T-cell (primary cell): ENCODE measurements at regions not wholly inside any gene's neighbourhood (a gene's known extent, or its start where the extent isn't known, plus 50 kb on each side); places are given as distances from the start of the nearest gene placed in this dataset.

Experiments
- ATAC-seq, 4 experiments: fragments of 200-7000 bp in 3 of 4; fragments of 150-1000 bp in 1 of 4; cut with Tn5 transposase; replicated peaks in 1 of 4; 1 replicate in 3 of 4; 2 replicates in 1 of 4; pipeline ENCODE4 v1.10.0; 2021; ENCODE audit warnings: moderate library complexity in 3 of 4, mild to moderate bottlenecking in 2 of 4, moderate number of reproducible peaks in 1 of 4
- CTCF ChIA-PET, 2 donors: fragments of 300-600 bp; sonication (Branson Sonifier 250); formaldehyde crosslinking; loops; one replicate each; lab custom pipeline; 2022; ENCODE audit warnings: antibody characterized with exemption in 2 of 2; lab: Charles Lee
- POLR2A ChIA-PET, 2 donors: fragments of 300-600 bp; sonication (Branson Sonifier 250); formaldehyde crosslinking; loops; one replicate each; lab custom pipeline; 2022; ENCODE audit warnings: antibody characterized with exemption in 2 of 2; lab: Charles Lee
- DNase-seq, 35 experiments: peaks; one replicate each; pipeline versions ENCODE4 v3.0.0 to v3.0.0-alpha.2; 2013 to 2023
- H3K27ac ChIP-seq: one replicate; pipeline ENCODE4 v1.5.1; 2013; ENCODE audit warnings: low read length
- H3K27me3 ChIP-seq, 2 experiments: replicated peaks in 1 of 2; 1 replicate in 1 of 2; 2 replicates in 1 of 2; pipeline versions ENCODE4 v1.6.1 to v1.7.0; 2013; ENCODE audit warnings: low read length in 1 of 2, mixed read lengths in 1 of 2; ENCODE audit not compliant: control insufficient read depth in 2 of 2, insufficient read depth in 2 of 2; ENCODE audit errors: extremely low read depth in 1 of 2
- H3K36me3 ChIP-seq, 2 donors: 1 replicate in 1 of 2; 2 replicates in 1 of 2; pipeline versions ENCODE4 v1.6.1 to v1.7.0; 2013; ENCODE audit warnings: low read length in 1 of 2; ENCODE audit not compliant: control insufficient read depth in 2 of 2, insufficient read depth in 1 of 2; ENCODE audit errors: extremely low read depth in 1 of 2
- H3K4me1 ChIP-seq, 2 experiments: 1 replicate in 1 of 2; 2 replicates in 1 of 2; pipeline versions ENCODE4 v1.6.1 to v1.7.0; 2013; ENCODE audit warnings: low read length in 2 of 2, mixed read lengths in 1 of 2; ENCODE audit not compliant: insufficient read depth in 2 of 2, control insufficient read depth in 1 of 2; ENCODE audit errors: extremely low read depth in 1 of 2
- H3K4me3 ChIP-seq, 2 donors: 1 replicate in 1 of 2; 2 replicates in 1 of 2; pipeline versions ENCODE4 v1.5.1 to v1.7.0; 2013; ENCODE audit warnings: mild to moderate bottlenecking in 2 of 2, low read length in 1 of 2, moderate library complexity in 1 of 2; ENCODE audit not compliant: control insufficient read depth in 1 of 2; ENCODE audit errors: extremely low read depth in 1 of 2
- H3K9me3 ChIP-seq: 2 replicates; pipeline ENCODE4 v1.7.0; 2013
- H3K27ac Mint-ChIP-seq, 2 donors: one replicate each; pipeline ENCODE4 v1.8.0; 2020 to 2021; ENCODE audit warnings: mild to moderate bottlenecking in 2 of 2, mixed read lengths in 2 of 2
- H3K27me3 Mint-ChIP-seq, 2 donors: one replicate each; pipeline ENCODE4 v1.8.0; 2021 to 2022; ENCODE audit warnings: mixed read lengths in 2 of 2
- H3K36me3 Mint-ChIP-seq: one replicate; pipeline ENCODE4 v1.8.0; 2021; ENCODE audit warnings: mixed read lengths
- H3K4me1 Mint-ChIP-seq, 3 donors: one replicate each; pipeline ENCODE4 v1.8.0; 2020 to 2022; ENCODE audit warnings: mixed read lengths in 3 of 3, mild to moderate bottlenecking in 1 of 3
- H3K4me3 Mint-ChIP-seq, 3 donors: one replicate each; pipeline ENCODE4 v1.8.0; 2020 to 2022; ENCODE audit warnings: mild to moderate bottlenecking in 3 of 3, mixed read lengths in 3 of 3, moderate library complexity in 3 of 3
- H3K9me3 Mint-ChIP-seq, 3 donors: one replicate each; pipeline ENCODE4 v1.8.0; 2020 to 2022; ENCODE audit warnings: mixed read lengths in 3 of 3
- WGBS: methylation state at CpG from one replicate; pipeline ENCODE4 v1.1.5; 2013; ENCODE audit warnings: missing lambda C conversion rate; ENCODE audit not compliant: insufficient coverage; 5-methylcytosine and 5-hydroxymethylcytosine counted together

GRCh38 chr1:203420263-203420662, 55.3 kb upstream of the PRELP start:
- Histone ChIP-seq H3K27ac (no peak overlapping the region), H3K4me3 (no peak overlapping the region), H3K9me3 (no peaks in the 10 kb centered on the region), H3K36me3 (no peaks in the 10 kb centered on the region), H3K27me3 (peaks cover 0 to 10% of the 10 kb centered on the region in 2 experiments), H3K4me1 (no peaks in the 10 kb centered on the region)
- Mint-ChIP-seq H3K36me3 (no peaks in the 10 kb centered on the region), H3K4me1 (no peaks in the 10 kb centered on the region), H3K27me3 (peaks cover 18 to 22% of the 10 kb centered on the region in 2 donors), H3K27ac (no peak overlapping the region), H3K4me3 (no peak overlapping the region), H3K9me3 (no peaks in the 10 kb centered on the region)
- WGBS, result no CpG with 5 or more reads among the region's 1 CpG
- ChIA-PET POLR2A (interaction anchor here in 1 of 2 donors (0.6 kb wide), 1 partner anchor 14 kb away, joined by 3 read pairs; no protein-coding TSS in a partner anchor), CTCF (no interaction called here)
- DNase-seq, result no peak
- ATAC-seq, result no peak

DNA sequence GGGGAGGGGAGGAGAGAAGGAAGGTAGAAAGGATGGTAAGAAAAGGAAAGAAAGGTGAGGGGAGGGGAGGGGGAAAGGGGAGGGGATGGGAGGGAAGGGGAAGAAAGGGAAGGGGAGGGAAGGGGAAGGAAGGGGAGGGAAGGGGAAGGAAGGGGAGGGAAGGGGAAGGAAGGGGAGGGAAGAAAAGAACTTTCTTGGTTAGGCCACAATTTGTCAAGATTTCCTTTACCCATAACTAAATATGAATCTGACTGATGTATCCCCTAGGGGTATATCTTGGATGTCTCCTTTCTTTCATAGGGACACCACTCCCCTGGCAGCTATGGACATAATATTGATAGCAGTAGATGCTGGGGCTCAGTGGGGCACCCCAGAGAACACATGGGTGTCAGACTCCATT, 54.4 kb upstream of the PRELP start:
- Histone ChIP-seq H3K27me3 (peaks cover 0 to 15% of the 10 kb centered on the region in 2 experiments), H3K27ac (no peak overlapping the region), H3K36me3 (no peaks in the 10 kb centered on the region), H3K4me1 (no peaks in the 10 kb centered on the region), H3K9me3 (no peaks in the 10 kb centered on the region), H3K4me3 (no peak overlapping the region)
- ChIA-PET POLR2A (no interaction called here), CTCF (no interaction called here)
- no peaks in the 10 kb centered on the region for H3K9me3 Mint-ChIP-seq
- DNase-seq (no peak), ATAC-seq (no peak)
- no peak overlapping the region for H3K4me3 Mint-ChIP-seq
- no peaks in the 10 kb centered on the region for H3K4me1 Mint-ChIP-seq
- H3K36me3 Mint-ChIP-seq, result no peaks in the 10 kb centered on the region
- no peak overlapping the region for H3K27ac Mint-ChIP-seq
- H3K27me3 Mint-ChIP-seq, result peaks cover 21% of the 10 kb centered on the region in 2 donors

GRCh38 chr1:203422116-203422515, 53.5 kb upstream of the PRELP start:
- Mint-ChIP-seq H3K27me3 (peaks cover 24 to 29% of the 10 kb centered on the region in 2 donors), H3K4me1 (no peaks in the 10 kb centered on the region), H3K36me3 (no peaks in the 10 kb centered on the region), H3K4me3 (no peak overlapping the region), H3K9me3 (no peaks in the 10 kb centered on the region), H3K27ac (no peak overlapping the region)
- H3K27ac ChIP-seq, result no peak overlapping the region
- H3K9me3 ChIP-seq, result no peaks in the 10 kb centered on the region
- H3K4me3 ChIP-seq, result no peak overlapping the region
- ChIA-PET POLR2A (no interaction called here), CTCF (no interaction called here)
- no peaks in the 10 kb centered on the region for H3K4me1 ChIP-seq
- DNase-seq (no peak), ATAC-seq (no peak)
- 61% methylated on average over 3 of the region's 6 CpGs for WGBS
- H3K36me3 ChIP-seq, result no peaks in the 10 kb centered on the region
- H3K27me3 ChIP-seq, result peaks cover 0 to 21% of the 10 kb centered on the region in 2 experiments

GRCh38 chr1:203422656-203423055, 53.0 kb upstream of the PRELP start:
- Histone ChIP-seq H3K4me1 (no peaks in the 10 kb centered on the region), H3K36me3 (no peaks in the 10 kb centered on the region), H3K27ac (no peak overlapping the region), H3K27me3 (peaks cover 0 to 21% of the 10 kb centered on the region in 2 experiments), H3K9me3 (no peaks in the 10 kb centered on the region), H3K4me3 (no peak overlapping the region)
- DNase-seq, result no peak
- Mint-ChIP-seq H3K36me3 (no peaks in the 10 kb centered on the region), H3K27ac (no peak overlapping the region), H3K27me3 (peaks cover 26 to 30% of the 10 kb centered on the region in 2 donors), H3K9me3 (no peaks in the 10 kb centered on the region), H3K4me3 (no peak overlapping the region), H3K4me1 (no peaks in the 10 kb centered on the region)
- POLR2A ChIA-PET, result no interaction called here
- WGBS, result no CpG with 5 or more reads among the region's 2 CpGs
- no peak for ATAC-seq
- CTCF ChIA-PET, result no interaction called here

- H3K27me3 Mint-ChIP-seq, result peaks cover 36 to 42% of the 10 kb centered on the region in 2 donors
- DNase-seq, result no peak
- WGBS, result no CpG with 5 or more reads among the region's 3 CpGs
- Histone ChIP-seq H3K36me3 (no peaks in the 10 kb centered on the region), H3K27ac (no peak overlapping the region), H3K9me3 (no peaks in the 10 kb centered on the region), H3K4me1 (no peaks in the 10 kb centered on the region), H3K4me3 (no peak overlapping the region), H3K27me3 (peaks cover 0 to 26% of the 10 kb centered on the region in 2 experiments)
- ATAC-seq, result no peak
- no peaks in the 10 kb centered on the region for H3K4me1 Mint-ChIP-seq
- H3K4me3 Mint-ChIP-seq, result no peak overlapping the region
- ChIA-PET CTCF (no interaction called here), POLR2A (no interaction called here)
- H3K27ac Mint-ChIP-seq, result no peak overlapping the region
- no peaks in the 10 kb centered on the region for H3K9me3 Mint-ChIP-seq
- H3K36me3 Mint-ChIP-seq, result no peaks in the 10 kb centered on the region
Observed at GRCh38 chr1:203424285-203424684, 51.3 kb upstream of the PRELP start.

GRCh38 chr1:203424861-203425662, 50.5 kb upstream of the PRELP start:
- H3K27ac Mint-ChIP-seq, result no peak overlapping the region
- WGBS, result 71% methylated on average over 2 of the region's 4 CpGs
- POLR2A ChIA-PET, result no interaction called here

More at GRCh38 chr1:203424861-203425662, 50.5 kb upstream of the PRELP start:
- CTCF ChIA-PET, result no interaction called here
- Mint-ChIP-seq H3K27me3 (peaks cover 38 to 47% of the 10 kb centered on the region in 2 donors), H3K36me3 (no peaks in the 10 kb centered on the region), H3K4me3 (no peak overlapping the region), H3K9me3 (no peaks in the 10 kb centered on the region), H3K4me1 (no peaks in the 10 kb centered on the region)
- Histone ChIP-seq H3K4me1 (no peaks in the 10 kb centered on the region), H3K27me3 (peaks cover 0 to 31% of the 10 kb centered on the region in 2 experiments), H3K36me3 (no peaks in the 10 kb centered on the region), H3K27ac (no peak overlapping the region), H3K4me3 (no peak overlapping the region), H3K9me3 (no peaks in the 10 kb centered on the region)
- ATAC-seq, result no peak
- no peak for DNase-seq
